Activated naive CD8-positive, alpha-beta T cell treated with anti-CD3 and anti-CD28 coated beads, Interleukin-2, amount 50 U/mL, for 24 hours (primary cell): ENCODE measurements at regions not wholly inside any gene's neighbourhood (a gene's known extent, or its start where the extent isn't known, plus 50 kb on each side); places are given as distances from the start of the nearest gene placed in this dataset.
A peak's percentile ranks its signal among the peaks of the same experiment; 100 is the strongest.
"Not testable (repeated sequence)": the region's sequence is repeated elsewhere in the genome, so short reads cannot be mapped to it uniquely, and the experiment has no call there.

Source experiments
- ATAC-seq: fragments of 150-1000 bp; cut with Tn5 transposase; one replicate; pipeline ENCODE4 v1.10.0; 2021
- DNase-seq: peaks from one replicate; pipeline ENCODE4 v3.0.0; 2021
- H3K27ac Mint-ChIP-seq: one replicate; pipeline ENCODE4 v1.8.0; 2021; ENCODE audit warnings: mild to moderate bottlenecking, mixed read lengths
- H3K27me3 Mint-ChIP-seq: one replicate; pipeline ENCODE4 v1.8.0; 2021; ENCODE audit warnings: mixed read lengths
- H3K36me3 Mint-ChIP-seq: one replicate; pipeline ENCODE4 v1.8.0; 2021; ENCODE audit warnings: low read depth, mixed read lengths
- H3K4me1 Mint-ChIP-seq: one replicate; pipeline ENCODE4 v1.8.0; 2021; ENCODE audit warnings: mixed read lengths
- H3K4me3 Mint-ChIP-seq: one replicate; pipeline ENCODE4 v1.8.0; 2021; ENCODE audit warnings: mild to moderate bottlenecking, moderate library complexity, mixed read lengths
- H3K9me3 Mint-ChIP-seq: one replicate; pipeline ENCODE4 v1.8.0; 2021; ENCODE audit warnings: mixed read lengths

- Mint-ChIP-seq H3K27ac (no peak overlapping the region), H3K9me3 (peaks cover 5% of the 10 kb centered on the region), H3K4me1 (peaks cover 14% of the 10 kb centered on the region), H3K4me3 (no peak overlapping the region), H3K36me3 (no peaks in the 10 kb centered on the region), H3K27me3 (no peaks in the 10 kb centered on the region)
- no peak for ATAC-seq
- DNase-seq: no peak
These were observed 145.3 kb upstream of the LPP start for GRCh38 chr3:188008582-188009213.

GRCh38 chr3:188010478-188010877 is 143.5 kb upstream of the LPP start:
- no peaks in the 10 kb centered on the region for H3K36me3 Mint-ChIP-seq
- H3K9me3 Mint-ChIP-seq: peaks cover 5% of the 10 kb centered on the region
- no peak overlapping the region for H3K27ac Mint-ChIP-seq
- no peak for DNase-seq
- no peak overlapping the region for H3K4me3 Mint-ChIP-seq
- ATAC-seq: no peak
- peaks cover 4% of the 10 kb centered on the region for H3K27me3 Mint-ChIP-seq
- H3K4me1 Mint-ChIP-seq: peaks cover 14% of the 10 kb centered on the region

- no peaks in the 10 kb centered on the region for H3K4me1 Mint-ChIP-seq
- ATAC-seq: no peak
- no peaks in the 10 kb centered on the region for H3K36me3 Mint-ChIP-seq
- H3K27ac Mint-ChIP-seq: no peak overlapping the region
- H3K27me3 Mint-ChIP-seq: no peaks in the 10 kb centered on the region
- no peak overlapping the region for H3K4me3 Mint-ChIP-seq
- DNase-seq: no peak
- peaks cover 4% of the 10 kb centered on the region for H3K9me3 Mint-ChIP-seq
These were observed 134.2 kb upstream of the LPP start for GRCh38 chr3:188019727-188020126.

- H3K27ac Mint-ChIP-seq: no peak overlapping the region
- no peak overlapping the region for H3K4me3 Mint-ChIP-seq
- no peak for ATAC-seq
- H3K4me1 Mint-ChIP-seq: no peaks in the 10 kb centered on the region
- no peaks in the 10 kb centered on the region for H3K36me3 Mint-ChIP-seq
- no peak for DNase-seq
- peaks cover 4% of the 10 kb centered on the region for H3K9me3 Mint-ChIP-seq
- no peaks in the 10 kb centered on the region for H3K27me3 Mint-ChIP-seq
These were observed 132.9 kb upstream of the LPP start for GRCh38 chr3:188021041-188021440.

GRCh38 chr3:188021502-188022040 is 132.4 kb upstream of the LPP start:
- H3K27me3 Mint-ChIP-seq: peaks cover under 1% of the 10 kb centered on the region
- no peak for ATAC-seq
- H3K36me3 Mint-ChIP-seq: no peaks in the 10 kb centered on the region
- no peaks in the 10 kb centered on the region for H3K4me1 Mint-ChIP-seq
- H3K4me3 Mint-ChIP-seq: no peak overlapping the region
- H3K9me3 Mint-ChIP-seq: peaks cover 4% of the 10 kb centered on the region
- H3K27ac Mint-ChIP-seq: no peak overlapping the region
- DNase-seq: no peak

GRCh38 chr3:188022902-188023301 is 131.1 kb upstream of the LPP start:
- H3K4me1 Mint-ChIP-seq, ATAC-seq, DNase-seq: not testable (repeated sequence)

GRCh38 chr3:188025555-188025954 is 128.4 kb upstream of the LPP start:
- Mint-ChIP-seq H3K4me1 (no peaks in the 10 kb centered on the region), H3K27ac (no peak overlapping the region), H3K4me3 (no peak overlapping the region), H3K27me3 (peaks cover 2% of the 10 kb centered on the region), H3K36me3 (no peaks in the 10 kb centered on the region), H3K9me3 (peaks cover 4% of the 10 kb centered on the region)
- ATAC-seq (no peak), DNase-seq (no peak)

More at GRCh38 chr3:188022902-188023301, 131.1 kb upstream of the LPP start:
- H3K36me3 Mint-ChIP-seq, H3K27me3 Mint-ChIP-seq, H3K4me3 Mint-ChIP-seq, H3K9me3 Mint-ChIP-seq, H3K27ac Mint-ChIP-seq: not testable (repeated sequence)

GRCh38 chr3:188026191-188026968 is 127.6 kb upstream of the LPP start:
- Mint-ChIP-seq H3K27me3 (peaks cover 2% of the 10 kb centered on the region), H3K27ac (no peak overlapping the region), H3K4me1 (no peaks in the 10 kb centered on the region), H3K36me3 (no peaks in the 10 kb centered on the region), H3K4me3 (no peak overlapping the region), H3K9me3 (no peaks in the 10 kb centered on the region)
- DNase-seq (no peak), ATAC-seq (no peak)

GRCh38 chr3:188031121-188031520 is 122.8 kb upstream of the LPP start:
- no peak for ATAC-seq
- peaks cover 2% of the 10 kb centered on the region for H3K27me3 Mint-ChIP-seq
- H3K9me3 Mint-ChIP-seq: peaks cover 8% of the 10 kb centered on the region
- DNase-seq: no peak
- no peaks in the 10 kb centered on the region for H3K36me3 Mint-ChIP-seq
- H3K4me1 Mint-ChIP-seq: peaks cover 5% of the 10 kb centered on the region
- no peak overlapping the region for H3K27ac Mint-ChIP-seq
- no peak overlapping the region for H3K4me3 Mint-ChIP-seq

GRCh38 chr3:188034989-188035388 is 119.0 kb upstream of the LPP start:
- H3K27ac Mint-ChIP-seq: no peak overlapping the region
- H3K4me3 Mint-ChIP-seq: no peak overlapping the region
- H3K9me3 Mint-ChIP-seq: peaks cover 8% of the 10 kb centered on the region
- H3K4me1 Mint-ChIP-seq: peaks cover 5% of the 10 kb centered on the region
- DNase-seq (no peak), ATAC-seq (no peak)
- no peaks in the 10 kb centered on the region for H3K27me3 Mint-ChIP-seq
- H3K36me3 Mint-ChIP-seq: no peaks in the 10 kb centered on the region

- Mint-ChIP-seq H3K36me3 (no peaks in the 10 kb centered on the region), H3K4me3 (no peak overlapping the region), H3K9me3 (peaks cover 8% of the 10 kb centered on the region), H3K4me1 (peaks cover 14% of the 10 kb centered on the region), H3K27ac (no peak overlapping the region), H3K27me3 (no peaks in the 10 kb centered on the region)
- DNase-seq: no peak
- no peak for ATAC-seq
These were observed 117.4 kb upstream of the LPP start for GRCh38 chr3:188036375-188037194.

- no peak overlapping the region for H3K27ac Mint-ChIP-seq
- no peaks in the 10 kb centered on the region for H3K36me3 Mint-ChIP-seq
- peaks cover 5% of the 10 kb centered on the region for H3K9me3 Mint-ChIP-seq
- no peak for ATAC-seq
- H3K27me3 Mint-ChIP-seq: no peaks in the 10 kb centered on the region
- DNase-seq: no peak
- H3K4me1 Mint-ChIP-seq: peaks cover 14% of the 10 kb centered on the region
- H3K4me3 Mint-ChIP-seq: no peak overlapping the region
These were observed 116.7 kb upstream of the LPP start for GRCh38 chr3:188037195-188037718.

- H3K4me3 Mint-ChIP-seq: no peak overlapping the region
- ATAC-seq: no peak
These were observed 115.9 kb upstream of the LPP start for GRCh38 chr3:188037965-188038581.

GRCh38 chr3:188041193-188041592 is 112.8 kb upstream of the LPP start:
- H3K4me1 Mint-ChIP-seq: peaks cover 14% of the 10 kb centered on the region
- no peak overlapping the region for H3K4me3 Mint-ChIP-seq
- peaks cover 5% of the 10 kb centered on the region for H3K27me3 Mint-ChIP-seq
- H3K36me3 Mint-ChIP-seq: no peaks in the 10 kb centered on the region
- DNase-seq (no peak), ATAC-seq (peak; percentile 62)
- H3K9me3 Mint-ChIP-seq: no peaks in the 10 kb centered on the region
- H3K27ac Mint-ChIP-seq: no peak overlapping the region

More at GRCh38 chr3:188037965-188038581, 115.9 kb upstream of the LPP start:
- Mint-ChIP-seq H3K36me3 (no peaks in the 10 kb centered on the region), H3K27ac (no peak overlapping the region), H3K27me3 (peaks cover 4% of the 10 kb centered on the region), H3K9me3 (no peaks in the 10 kb centered on the region), H3K4me1 (peaks cover 14% of the 10 kb centered on the region)
- no peak for DNase-seq
